ENCODE measurements at regions not wholly inside any gene's neighbourhood (a gene's known extent, or its start where the extent isn't known, plus 50 kb on each side); places are given as distances from the start of the nearest gene placed in this dataset.
"Not testable (repeated sequence)": the region's sequence is repeated elsewhere in the genome, so short reads cannot be mapped to it uniquely, and the experiment has no call there.

DNA sequence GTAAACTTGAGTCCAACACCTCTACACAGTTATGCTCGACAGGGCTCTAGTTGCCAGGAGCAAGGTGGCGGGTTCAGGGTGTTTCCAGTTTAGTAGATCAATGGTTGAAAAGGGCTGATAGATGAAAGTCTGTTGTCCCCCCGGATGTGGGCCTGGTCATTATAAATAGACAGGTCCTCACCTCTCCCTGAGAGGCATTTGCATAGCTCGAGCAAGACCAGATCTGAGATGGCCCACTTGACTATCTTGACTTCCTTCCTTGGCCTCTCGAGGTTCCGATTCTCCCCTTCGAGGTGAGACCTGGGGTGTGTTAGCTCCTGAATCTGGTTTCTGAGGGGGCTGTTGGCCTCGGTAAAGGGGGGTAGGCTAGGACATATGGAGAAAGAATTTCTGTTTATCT, 54.1 kb upstream of the RBMX start:
- H3K4me3 ChIP-seq (ENCODE audit: low read depth in 2 of 2, low read length in 1 of 2); H3K9ac ChIP-seq; H3K27me3 ChIP-seq (ENCODE audit: insufficient read depth); H3K4me1 ChIP-seq (ENCODE audit: control insufficient read depth in 1 of 2, insufficient read depth in 2 of 2, low read depth in 1 of 2, low read length in 1 of 2); H3K36me3 ChIP-seq (replicated peaks in 1 of 2; ENCODE audit: control insufficient read depth in 1 of 2, insufficient read depth in 2 of 2, low read length in 1 of 2); H3F3A ChIP-seq (replicated peaks; ENCODE audit: insufficient read depth); CTCF ChIA-PET; POLR2A ChIA-PET; H3K79me2 ChIP-seq (ENCODE audit: insufficient read depth); H3K9me3 ChIP-seq; H3K27ac ChIP-seq (ENCODE audit: low read depth in 2 of 2, low read length in 1 of 2); DNase-seq; H3K4me2 ChIP-seq; H2AFZ ChIP-seq (ENCODE audit: low read depth); H3K9me2 ChIP-seq; H4K20me1 ChIP-seq (ENCODE audit: insufficient read depth): not testable (repeated sequence)
- 50% methylated on average over 7 of the region's 8 CpGs for WGBS (ENCODE audit: low lambda C conversion rate)

DNA sequence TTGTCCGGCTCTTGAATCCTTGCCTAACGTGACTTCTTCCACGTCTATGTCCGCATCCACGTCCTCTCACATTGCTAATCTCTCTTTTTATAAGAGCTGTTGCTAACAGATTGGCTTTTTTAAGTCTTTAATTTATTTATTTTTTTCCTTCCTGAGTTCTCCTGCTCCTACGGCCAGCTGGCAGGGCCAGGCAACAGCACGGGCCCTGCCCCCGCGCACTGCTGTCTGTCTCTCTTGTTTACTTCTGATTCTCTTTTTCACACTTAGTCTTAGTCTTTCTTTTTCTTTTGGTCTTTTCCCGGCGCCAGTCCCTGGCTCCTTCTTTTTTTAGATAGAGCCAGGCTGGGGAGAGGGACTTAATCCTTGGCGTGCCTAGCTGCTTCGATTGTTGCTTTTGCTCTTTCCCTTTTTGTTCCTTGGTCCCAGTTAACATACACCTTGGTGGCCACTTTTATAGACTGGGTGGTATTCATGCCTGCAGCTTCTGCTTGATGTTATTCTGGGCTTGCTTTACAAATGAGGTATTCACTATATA, 53.2 kb upstream of the RBMX start:
- no peak overlapping the region for H3K4me3 ChIP-seq (ENCODE audit: low read depth in 2 of 2, low read length in 1 of 2)
- H3K36me3 ChIP-seq (replicated peaks in 1 of 2; ENCODE audit: control insufficient read depth in 1 of 2, insufficient read depth in 2 of 2, low read length in 1 of 2): no peaks in the 10 kb centered on the region
- ChIA-PET CTCF (interaction anchor here (1.2 kb wide), 1 partner anchor 9 kb away, joined by 4 read pairs; no protein-coding TSS in a partner anchor), POLR2A (no interaction called here)
- H3K9me2 ChIP-seq: no peaks in the 10 kb centered on the region
- H3K79me2 ChIP-seq (ENCODE audit: insufficient read depth): no peaks in the 10 kb centered on the region
- no peak overlapping the region for H3K27ac ChIP-seq (ENCODE audit: low read depth in 2 of 2, low read length in 1 of 2)
- no peak overlapping the region for H3K4me2 ChIP-seq
- no peak overlapping the region for H3K9ac ChIP-seq
- no peaks in the 10 kb centered on the region for H4K20me1 ChIP-seq (ENCODE audit: insufficient read depth)
- 51% methylated on average over 13 of the region's 13 CpGs for WGBS (ENCODE audit: low lambda C conversion rate)
- no peaks in the 10 kb centered on the region for H3K4me1 ChIP-seq (ENCODE audit: control insufficient read depth in 1 of 2, insufficient read depth in 2 of 2, low read depth in 1 of 2, low read length in 1 of 2)
- DNase-seq: no peak
- no peaks in the 10 kb centered on the region for H3K27me3 ChIP-seq (ENCODE audit: insufficient read depth)
- no peaks in the 10 kb centered on the region for H3F3A ChIP-seq (replicated peaks; ENCODE audit: insufficient read depth)
- H2AFZ ChIP-seq (ENCODE audit: low read depth): no peak overlapping the region
- H3K9me3 ChIP-seq: no peaks in the 10 kb centered on the region
- TF ChIP-seq RCOR1 (IDR thresholded peaks at IDR 0.05; ENCODE audit: low read length) (no peak), MEF2A (IDR thresholded peaks at IDR 0.05; ENCODE audit: borderline replicate concordance, low read depth) (no peak), GATA2 (CRISPR knock-in tag; IDR thresholded peaks at IDR 0.05) (no peak), MXI1 (IDR thresholded peaks at IDR 0.05; ENCODE audit: low read depth, low read length) (no peak), TEAD4 (IDR thresholded peaks at IDR 0.05; ENCODE audit: borderline replicate concordance, insufficient read depth) (no peak), RXRA (IDR thresholded peaks at IDR 0.05; ENCODE audit: borderline replicate concordance, low read depth) (no peak), EZH2phosphoT487 (IDR thresholded peaks at IDR 0.05; ENCODE audit: borderline replicate concordance, low read depth) (no peak), RAD21 (IDR thresholded peaks at IDR 0.05; ENCODE audit: low read length) (no peak)
- TF ChIP-seq, protein P1, sequence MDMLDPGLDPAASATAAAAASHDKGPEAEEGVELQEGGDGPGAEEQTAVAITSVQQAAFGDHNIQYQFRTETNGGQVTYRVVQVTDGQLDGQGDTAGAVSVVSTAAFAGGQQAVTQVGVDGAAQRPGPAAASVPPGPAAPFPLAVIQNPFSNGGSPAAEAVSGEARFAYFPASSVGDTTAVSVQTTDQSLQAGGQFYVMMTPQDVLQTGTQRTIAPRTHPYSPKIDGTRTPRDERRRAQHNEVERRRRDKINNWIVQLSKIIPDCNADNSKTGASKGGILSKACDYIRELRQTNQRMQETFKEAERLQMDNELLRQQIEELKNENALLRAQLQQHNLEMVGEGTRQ (IDR thresholded peaks at IDR 0.05; ENCODE audit: borderline replicate concordance, low read depth, low read length): no peak
- TF ChIP-seq, protein P2, sequence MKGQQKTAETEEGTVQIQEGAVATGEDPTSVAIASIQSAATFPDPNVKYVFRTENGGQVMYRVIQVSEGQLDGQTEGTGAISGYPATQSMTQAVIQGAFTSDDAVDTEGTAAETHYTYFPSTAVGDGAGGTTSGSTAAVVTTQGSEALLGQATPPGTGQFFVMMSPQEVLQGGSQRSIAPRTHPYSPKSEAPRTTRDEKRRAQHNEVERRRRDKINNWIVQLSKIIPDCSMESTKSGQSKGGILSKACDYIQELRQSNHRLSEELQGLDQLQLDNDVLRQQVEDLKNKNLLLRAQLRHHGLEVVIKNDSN (IDR thresholded peaks at IDR 0.05; ENCODE audit: borderline replicate concordance, low read depth): no peak

DNA sequence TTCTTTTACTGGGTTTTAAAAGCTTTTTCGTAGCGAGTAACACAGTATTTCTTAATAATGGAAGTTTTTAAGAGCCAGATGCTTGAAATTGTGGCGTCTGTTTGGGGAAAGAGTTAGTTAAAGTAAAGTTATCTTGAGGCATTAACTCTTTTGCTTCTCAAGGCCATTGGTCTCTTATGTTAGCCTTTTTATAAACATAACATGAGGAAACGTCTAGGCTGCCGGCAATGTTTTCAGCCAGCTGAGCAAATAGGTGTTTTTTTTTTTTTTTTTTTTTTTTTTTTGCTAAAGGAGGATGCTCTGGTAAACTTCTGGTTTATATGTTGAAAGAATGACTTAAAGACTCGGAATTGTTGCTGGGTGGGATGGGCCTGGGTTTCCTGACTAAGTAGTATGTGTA, 51.1 kb upstream of the RBMX start:
- ChIA-PET POLR2A (no interaction called here), CTCF (no interaction called here)
- DNase-seq: no peak
- H4K20me1 ChIP-seq (ENCODE audit: insufficient read depth): no peaks in the 10 kb centered on the region
- no peak for TF ChIP-seq FOSL2 (IDR thresholded peaks at IDR 0.05; ENCODE audit: borderline replicate concordance, low read depth)
- H3K79me2 ChIP-seq (ENCODE audit: insufficient read depth): no peaks in the 10 kb centered on the region
- H3K9ac ChIP-seq: no peak overlapping the region
- H3K4me3 ChIP-seq (ENCODE audit: low read depth in 2 of 2, low read length in 1 of 2): no peak overlapping the region
- no peaks in the 10 kb centered on the region for H3K9me2 ChIP-seq
- H3K27me3 ChIP-seq (ENCODE audit: insufficient read depth): no peaks in the 10 kb centered on the region
- no peak overlapping the region for H3K27ac ChIP-seq (ENCODE audit: low read depth in 2 of 2, low read length in 1 of 2)
- no peaks in the 10 kb centered on the region for H3K36me3 ChIP-seq (replicated peaks in 1 of 2; ENCODE audit: control insufficient read depth in 1 of 2, insufficient read depth in 2 of 2, low read length in 1 of 2)
- H3K4me1 ChIP-seq (ENCODE audit: control insufficient read depth in 1 of 2, insufficient read depth in 2 of 2, low read depth in 1 of 2, low read length in 1 of 2): no peaks in the 10 kb centered on the region
- H3K4me2 ChIP-seq: no peak overlapping the region
- WGBS (ENCODE audit: low lambda C conversion rate): 59% methylated on average over 6 of the region's 6 CpGs
- H2AFZ ChIP-seq (ENCODE audit: low read depth): no peak overlapping the region
- no peaks in the 10 kb centered on the region for H3K9me3 ChIP-seq
- no peaks in the 10 kb centered on the region for H3F3A ChIP-seq (replicated peaks; ENCODE audit: insufficient read depth)
